GM12892 (cell line): ENCODE measurements at regions not wholly inside any gene's neighbourhood (a gene's known extent, or its start where the extent isn't known, plus 50 kb on each side); places are given as distances from the start of the nearest gene placed in this dataset.

Source experiments
- POLR2A ChIP-seq: IDR thresholded peaks from 2 replicates; pipeline ENCODE4 v1.6.1; 2011; ENCODE audit warnings: low read depth, low read length, control low read depth
- POLR2AphosphoS5 ChIP-seq: IDR thresholded peaks from 2 replicates; pipeline ENCODE4 v1.6.1; 2011; ENCODE audit warnings: low read depth, low read length, control low read depth
- TAF1 ChIP-seq: IDR thresholded peaks from 2 replicates; pipeline ENCODE4 v1.6.1; 2011; ENCODE audit warnings: low read depth, mild to moderate bottlenecking, control low read depth, low read length, borderline replicate concordance

DNA sequence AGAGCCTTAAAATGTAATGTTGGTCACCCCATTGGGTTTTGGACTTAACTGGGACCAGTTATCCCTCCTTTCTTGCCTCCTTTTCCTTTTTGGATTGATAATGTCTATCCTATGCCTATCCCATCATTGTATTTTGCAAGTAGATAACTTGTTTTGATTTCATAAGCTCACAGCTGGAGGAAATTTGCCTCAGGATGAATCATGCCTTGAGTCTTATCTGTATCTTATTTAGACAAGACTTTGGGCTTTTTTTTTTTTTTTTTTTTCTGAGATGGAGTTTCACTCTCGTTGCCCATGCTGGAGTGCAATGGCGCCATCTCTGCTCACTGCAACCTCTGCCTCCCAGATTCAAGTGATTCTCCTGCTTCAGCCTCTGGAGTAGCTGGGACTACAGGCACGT lies 443.3 kb downstream of the DNAH5 start:
- TF ChIP-seq POLR2A: no peak
- TF ChIP-seq TAF1: no peak
- TF ChIP-seq POLR2AphosphoS5: no peak
